DND-41 (cell line): ENCODE measurements at regions not wholly inside any gene's neighbourhood (a gene's known extent, or its start where the extent isn't known, plus 50 kb on each side); places are given as distances from the start of the nearest gene placed in this dataset.

ENCODE experiments used
- ATAC-seq: fragments of 200-7000 bp; cut with Tn5 transposase; 3 replicates; pipeline ENCODE4 v1.9.1; 2021; ENCODE audit warnings: low read depth; ENCODE audit not compliant: insufficient read depth
- DNase-seq: peaks from one replicate; pipeline ENCODE4 v3.0.0-alpha.2; 2020
- H2AFZ ChIP-seq: 2 replicates; pipeline ENCODE4 v1.6.0; 2012; ENCODE audit warnings: low read depth, low read length
- H3K27ac ChIP-seq: 2 replicates; pipeline ENCODE4 v1.5.1; 2012; ENCODE audit warnings: low read length, inconsistent platforms
- H3K27me3 ChIP-seq: fragments of 200-600 bp; sonication (generic); 2 replicates; pipeline ENCODE4 v1.6.0; 2012; ENCODE audit warnings: low read length, mild to moderate bottlenecking, inconsistent platforms; ENCODE audit not compliant: insufficient read depth, poor library complexity
- H3K36me3 ChIP-seq: 2 replicates; pipeline ENCODE4 v1.5.1; 2012; ENCODE audit warnings: low read length, inconsistent platforms; ENCODE audit not compliant: insufficient read depth
- H3K4me1 ChIP-seq: 2 replicates; pipeline ENCODE4 v1.5.1; 2012; ENCODE audit warnings: mild to moderate bottlenecking, low read length; ENCODE audit not compliant: insufficient read depth
- H3K4me2 ChIP-seq: 2 replicates; pipeline ENCODE4 v1.6.0; 2012; ENCODE audit warnings: mild to moderate bottlenecking, moderate library complexity, low read length, inconsistent platforms; ENCODE audit not compliant: insufficient read depth
- H3K4me3 ChIP-seq, 2 experiments: fragments of 200-600 bp in 1 of 2; shearing (Covaris generic) in 1 of 2; 2 replicates each; pipeline ENCODE4 v1.5.1; 2012 to 2016; ENCODE audit warnings: inconsistent platforms in 2 of 2, low read length in 2 of 2, mild to moderate bottlenecking in 2 of 2, low read depth in 1 of 2, moderate library complexity in 1 of 2
- H3K79me2 ChIP-seq: 2 replicates; pipeline ENCODE4 v1.6.0; 2012; ENCODE audit warnings: low read length, inconsistent platforms; ENCODE audit not compliant: insufficient read depth
- H3K9ac ChIP-seq: 2 replicates; pipeline ENCODE4 v1.6.0; 2012; ENCODE audit warnings: low read depth, mild to moderate bottlenecking, inconsistent platforms, low read length, moderate library complexity
- H3K9me3 ChIP-seq: 2 replicates; pipeline ENCODE4 v1.5.1; 2012; ENCODE audit warnings: low read length, moderate library complexity, mild to moderate bottlenecking, inconsistent platforms; ENCODE audit not compliant: insufficient read depth, severe bottlenecking
- H4K20me1 ChIP-seq: 2 replicates; pipeline ENCODE4 v1.6.0; 2012; ENCODE audit warnings: low read length; ENCODE audit not compliant: insufficient read depth
- CTCF ChIP-seq: IDR thresholded peaks from 2 replicates; pipeline ENCODE4 v1.5.1; 2012; ENCODE audit warnings: borderline replicate concordance, low read length, moderate library complexity, mild to moderate bottlenecking; ENCODE audit not compliant: poor library complexity, severe bottlenecking; ENCODE audit errors: extremely low read depth
- EZH2 ChIP-seq: IDR thresholded peaks from 3 replicates; pipeline ENCODE4 v1.6.1; 2012; ENCODE audit warnings: borderline replicate concordance, low read depth, mild to moderate bottlenecking, moderate library complexity, low read length, inconsistent platforms; ENCODE audit not compliant: severe bottlenecking

DNA sequence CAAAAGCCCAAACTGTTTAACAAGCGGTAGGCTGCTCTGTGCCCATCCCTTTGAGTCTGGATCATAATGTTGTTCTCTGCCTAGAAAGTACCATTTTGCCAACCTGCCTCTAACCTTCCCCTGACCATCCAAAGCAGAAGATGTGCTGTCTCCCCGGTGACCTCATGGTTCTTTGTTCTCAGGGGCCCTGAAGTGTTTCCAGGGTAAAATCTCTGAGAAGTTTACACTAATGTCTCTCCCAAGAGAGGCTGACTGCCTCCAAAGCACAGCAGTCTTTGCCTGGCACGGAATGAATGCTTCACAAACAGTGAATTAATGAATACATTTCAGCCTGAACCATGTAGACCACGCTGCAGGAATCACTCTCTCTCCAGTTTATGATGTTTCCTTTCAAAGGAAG is 523.8 kb upstream of the CELF2 start:
- no peak for DNase-seq
- ATAC-seq: no peak
- no peak for TF ChIP-seq CTCF
- TF ChIP-seq EZH2: no peak
- no peaks in the 10 kb centered on the region for H3K36me3 ChIP-seq
- H3K9me3 ChIP-seq: no peaks in the 10 kb centered on the region
- no peak overlapping the region for H2AFZ ChIP-seq
- no peaks in the 10 kb centered on the region for H3K27me3 ChIP-seq
- no peak overlapping the region for H3K4me3 ChIP-seq
- H3K4me2 ChIP-seq: no peak overlapping the region
- no peak overlapping the region for H3K9ac ChIP-seq
- no peak overlapping the region for H3K27ac ChIP-seq
- no peaks in the 10 kb centered on the region for H3K79me2 ChIP-seq
- no peaks in the 10 kb centered on the region for H3K4me1 ChIP-seq
- H4K20me1 ChIP-seq: no peaks in the 10 kb centered on the region

- H2AFZ ChIP-seq: no peak overlapping the region
- no peaks in the 10 kb centered on the region for H3K27me3 ChIP-seq
- no peak overlapping the region for H3K27ac ChIP-seq
- H3K4me3 ChIP-seq: no peak overlapping the region
- no peak for ATAC-seq
- H3K4me2 ChIP-seq: no peak overlapping the region
- DNase-seq: no peak
- H3K9ac ChIP-seq: no peak overlapping the region
- no peaks in the 10 kb centered on the region for H3K9me3 ChIP-seq
- no peaks in the 10 kb centered on the region for H3K4me1 ChIP-seq
- no peaks in the 10 kb centered on the region for H3K36me3 ChIP-seq
- no peaks in the 10 kb centered on the region for H3K79me2 ChIP-seq
- H4K20me1 ChIP-seq: no peaks in the 10 kb centered on the region
- no peak for TF ChIP-seq EZH2
- no peak for TF ChIP-seq CTCF
These were observed 520.4 kb upstream of the CELF2 start for GRCh38 chr10:10497245-10497644.

DNA sequence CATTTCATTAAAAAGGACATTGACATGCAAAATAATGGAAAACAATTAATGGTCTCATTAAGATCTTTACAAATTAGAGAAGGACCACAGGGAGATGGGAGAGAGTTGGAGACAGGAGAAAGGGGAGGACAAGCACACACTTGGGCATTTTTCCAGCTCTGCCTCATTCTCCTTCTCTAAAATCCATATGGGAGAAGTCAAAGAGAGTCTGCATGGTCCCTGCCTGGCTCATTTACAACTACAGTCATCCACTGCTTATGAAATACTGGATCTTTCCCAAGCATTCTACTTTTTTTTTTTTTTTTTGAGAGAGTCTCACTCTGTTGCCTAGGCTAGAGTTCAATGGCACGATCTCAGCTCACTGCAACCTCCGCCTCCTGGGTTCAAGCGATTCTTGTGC is 518.9 kb upstream of the CELF2 start:
- Histone ChIP-seq H3K4me2 (no peak overlapping the region), H2AFZ (no peak overlapping the region), H3K9ac (no peak overlapping the region), H3K36me3 (no peaks in the 10 kb centered on the region), H3K27ac (no peak overlapping the region), H3K4me1 (no peaks in the 10 kb centered on the region), H4K20me1 (no peaks in the 10 kb centered on the region), H3K79me2 (no peaks in the 10 kb centered on the region), H3K27me3 (no peaks in the 10 kb centered on the region), H3K4me3 (no peak overlapping the region), H3K9me3 (no peaks in the 10 kb centered on the region)
- no peak for TF ChIP-seq EZH2
- no peak for TF ChIP-seq CTCF
- no peak for ATAC-seq
- no peak for DNase-seq

GRCh38 chr10:10499839-10500238 is 517.8 kb upstream of the CELF2 start:
- H3K4me1 ChIP-seq: no peaks in the 10 kb centered on the region
- H3K4me2 ChIP-seq: no peak overlapping the region
- no peak for DNase-seq
- no peak overlapping the region for H3K4me3 ChIP-seq
- H3K79me2 ChIP-seq: no peaks in the 10 kb centered on the region
- no peak overlapping the region for H2AFZ ChIP-seq
- ATAC-seq: no peak
- no peak overlapping the region for H3K9ac ChIP-seq
- no peaks in the 10 kb centered on the region for H3K9me3 ChIP-seq
- H3K36me3 ChIP-seq: no peaks in the 10 kb centered on the region
- H3K27ac ChIP-seq: no peak overlapping the region
- H3K27me3 ChIP-seq: no peaks in the 10 kb centered on the region
- TF ChIP-seq CTCF: no peak
- no peak for TF ChIP-seq EZH2
- H4K20me1 ChIP-seq: no peaks in the 10 kb centered on the region
